ENCODE measurements at regions not wholly inside any gene's neighbourhood (a gene's known extent, or its start where the extent isn't known, plus 50 kb on each side); places are given as distances from the start of the nearest gene placed in this dataset.

DNA sequence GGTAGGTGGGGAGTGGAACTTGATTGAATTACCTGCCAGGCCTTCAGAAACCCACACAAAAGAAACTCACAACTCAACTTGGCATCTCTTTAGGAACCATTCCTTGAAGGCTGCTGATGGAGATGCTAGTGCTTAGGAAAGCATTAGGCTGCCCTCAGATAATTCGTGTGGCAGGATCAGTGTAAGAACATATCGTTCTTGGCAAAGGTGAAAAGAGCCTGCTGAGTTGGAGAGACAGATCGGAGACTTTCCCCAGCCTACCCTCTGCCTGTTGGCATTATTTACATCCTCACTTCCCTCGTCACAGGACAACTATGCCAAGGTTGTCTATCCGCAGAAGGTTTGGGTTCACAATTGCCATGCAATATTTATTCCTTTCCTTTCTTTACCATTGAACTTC lies 120.0 kb upstream of the HS3ST3A1 start:
- TF ChIP-seq, protein P1, sequence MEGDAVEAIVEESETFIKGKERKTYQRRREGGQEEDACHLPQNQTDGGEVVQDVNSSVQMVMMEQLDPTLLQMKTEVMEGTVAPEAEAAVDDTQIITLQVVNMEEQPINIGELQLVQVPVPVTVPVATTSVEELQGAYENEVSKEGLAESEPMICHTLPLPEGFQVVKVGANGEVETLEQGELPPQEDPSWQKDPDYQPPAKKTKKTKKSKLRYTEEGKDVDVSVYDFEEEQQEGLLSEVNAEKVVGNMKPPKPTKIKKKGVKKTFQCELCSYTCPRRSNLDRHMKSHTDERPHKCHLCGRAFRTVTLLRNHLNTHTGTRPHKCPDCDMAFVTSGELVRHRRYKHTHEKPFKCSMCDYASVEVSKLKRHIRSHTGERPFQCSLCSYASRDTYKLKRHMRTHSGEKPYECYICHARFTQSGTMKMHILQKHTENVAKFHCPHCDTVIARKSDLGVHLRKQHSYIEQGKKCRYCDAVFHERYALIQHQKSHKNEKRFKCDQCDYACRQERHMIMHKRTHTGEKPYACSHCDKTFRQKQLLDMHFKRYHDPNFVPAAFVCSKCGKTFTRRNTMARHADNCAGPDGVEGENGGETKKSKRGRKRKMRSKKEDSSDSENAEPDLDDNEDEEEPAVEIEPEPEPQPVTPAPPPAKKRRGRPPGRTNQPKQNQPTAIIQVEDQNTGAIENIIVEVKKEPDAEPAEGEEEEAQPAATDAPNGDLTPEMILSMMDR (IDR thresholded peaks at IDR 0.05; ENCODE audit: low read depth, low read length, missing control alignments), result no peak
- H3K4me3 ChIP-seq (ENCODE audit: low read depth, low read length), result no peak overlapping the region
- DNase-seq (ENCODE audit: low read depth), result no peak

DNA sequence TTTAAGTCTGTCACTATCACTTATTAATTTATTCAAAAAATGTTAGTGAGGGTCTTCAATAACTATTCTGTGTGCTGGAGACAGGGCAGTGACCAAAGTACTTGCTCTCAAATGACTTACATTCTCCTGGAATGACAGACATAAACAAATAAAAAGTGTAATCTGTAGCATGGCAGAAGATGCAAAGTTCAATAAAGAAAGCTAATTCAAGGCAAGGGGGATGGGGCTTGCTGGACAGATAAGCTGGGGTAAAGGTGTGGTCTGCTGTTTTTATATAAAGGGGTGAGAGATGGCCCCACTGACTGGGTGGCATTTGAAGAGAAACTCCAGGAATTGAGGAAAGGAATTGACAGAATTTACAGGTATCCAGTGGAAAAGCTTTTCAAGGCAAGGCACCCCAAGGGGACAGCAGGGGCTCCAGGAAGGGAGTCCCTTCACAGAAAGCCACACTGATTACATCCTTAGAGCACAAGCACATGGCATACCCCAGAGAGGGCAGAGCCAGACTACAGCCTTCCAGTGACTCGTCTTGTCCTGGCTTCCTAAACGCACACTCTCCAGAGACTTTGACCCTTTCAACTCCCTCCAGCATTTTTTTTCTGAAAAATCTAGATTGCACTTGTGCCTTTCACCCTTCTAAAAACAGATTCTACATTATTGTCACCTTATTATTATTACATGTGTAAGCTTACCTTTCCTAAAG lies 123.7 kb upstream of the HS3ST3A1 start:
- DNase-seq (ENCODE audit: low read depth), result no peak
- TF ChIP-seq, protein P1 (IDR thresholded peaks at IDR 0.05; ENCODE audit: low read depth, low read length, missing control alignments), result no peak
- H3K4me3 ChIP-seq (ENCODE audit: low read depth, low read length), result no peak overlapping the region

DNA sequence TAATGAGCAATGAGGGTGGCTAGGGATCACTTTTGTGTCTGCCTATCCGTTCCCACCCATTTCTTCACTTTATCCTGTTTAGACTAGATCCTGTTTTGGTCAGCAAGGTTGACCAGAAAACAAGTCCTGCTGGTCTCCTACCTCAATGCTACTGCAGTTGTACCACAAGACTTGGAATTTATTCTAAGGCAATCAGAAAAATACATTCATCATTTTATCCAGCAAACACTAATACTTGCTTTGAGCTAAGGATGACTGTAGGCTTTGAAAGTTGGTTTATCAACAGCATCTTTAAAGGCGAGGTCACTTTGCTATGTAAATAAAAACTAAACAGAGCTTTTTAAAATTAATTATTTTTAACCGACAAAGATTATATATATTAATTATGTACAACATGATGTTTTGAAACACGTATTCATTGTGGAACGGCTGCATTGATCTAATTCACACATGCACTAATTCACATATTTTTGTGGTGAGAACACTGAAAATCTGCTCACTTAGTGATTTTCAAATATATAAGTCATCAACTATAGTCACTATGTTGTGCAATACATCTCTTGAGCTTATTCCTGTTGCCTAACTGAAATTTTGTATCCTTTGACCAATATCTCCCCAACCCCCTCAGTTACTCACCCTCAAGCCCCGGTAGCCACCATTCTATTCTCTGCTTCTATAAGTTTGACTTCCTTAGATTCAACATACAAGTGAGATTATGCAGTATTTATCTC lies 125.9 kb upstream of the HS3ST3A1 start:
- TF ChIP-seq, protein P1 (IDR thresholded peaks at IDR 0.05; ENCODE audit: low read depth, low read length, missing control alignments), result no peak
- no peak overlapping the region for H3K4me3 ChIP-seq (ENCODE audit: low read depth, low read length)
- DNase-seq (ENCODE audit: low read depth), result no peak

DNA sequence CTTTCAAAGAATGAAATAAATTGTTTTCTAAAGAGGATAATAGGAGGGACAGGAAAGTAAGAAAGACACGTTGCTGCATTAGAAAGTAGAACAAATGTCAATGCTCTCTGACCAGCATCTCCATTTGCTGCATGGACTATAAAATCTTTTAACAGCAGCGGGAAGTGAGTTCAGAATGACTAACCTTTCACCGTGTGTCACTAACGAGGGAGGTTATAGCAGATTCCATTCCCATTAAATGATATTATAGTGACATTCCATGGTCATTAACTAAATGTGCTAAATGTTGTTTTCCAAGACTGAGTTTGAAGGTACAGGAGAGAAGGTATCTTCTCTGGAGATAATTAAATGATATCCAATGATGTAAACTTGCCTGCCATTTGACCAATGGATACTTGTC lies 127.1 kb upstream of the HS3ST3A1 start:
- no peak overlapping the region for H3K4me3 ChIP-seq (ENCODE audit: low read depth, low read length)
- no peak for DNase-seq (ENCODE audit: low read depth)
- TF ChIP-seq, protein P1 (IDR thresholded peaks at IDR 0.05; ENCODE audit: low read depth, low read length, missing control alignments), result no peak

DNA sequence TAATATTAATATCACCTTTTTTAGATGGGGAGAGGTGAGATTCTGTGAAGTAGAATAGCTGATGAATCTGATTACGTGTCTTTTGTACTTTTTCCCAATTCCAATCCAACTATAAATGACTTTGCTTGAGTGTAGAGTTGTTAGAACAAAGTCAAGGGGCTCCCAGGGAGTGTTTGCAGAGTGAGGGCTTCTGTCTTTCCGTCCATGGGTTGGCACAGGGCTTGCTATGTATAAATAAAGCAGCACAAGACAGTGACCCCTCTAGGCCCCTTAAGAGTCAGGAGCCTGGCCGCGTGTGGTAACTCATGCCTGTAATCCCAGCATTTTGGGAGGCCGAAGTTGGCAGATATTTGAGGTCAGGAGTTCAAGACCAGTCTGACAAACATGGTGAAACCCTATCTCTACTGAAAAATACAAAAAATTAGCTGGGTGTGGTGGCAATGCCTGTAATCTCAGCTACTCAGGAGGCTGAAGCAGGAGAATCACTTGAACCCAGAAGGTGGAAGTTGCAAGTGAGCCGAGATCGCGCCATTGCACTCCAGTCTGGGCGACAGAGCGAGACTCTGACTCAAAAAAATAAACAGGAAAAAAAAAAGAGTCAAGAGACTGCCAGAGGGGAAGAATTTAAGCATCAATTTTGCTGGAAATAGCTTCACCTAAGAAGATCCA lies 127.9 kb upstream of the HS3ST3A1 start:
- TF ChIP-seq, protein P1 (IDR thresholded peaks at IDR 0.05; ENCODE audit: low read depth, low read length, missing control alignments), result no peak
- H3K4me3 ChIP-seq (ENCODE audit: low read depth, low read length), result no peak overlapping the region
- no peak for DNase-seq (ENCODE audit: low read depth)

DNA sequence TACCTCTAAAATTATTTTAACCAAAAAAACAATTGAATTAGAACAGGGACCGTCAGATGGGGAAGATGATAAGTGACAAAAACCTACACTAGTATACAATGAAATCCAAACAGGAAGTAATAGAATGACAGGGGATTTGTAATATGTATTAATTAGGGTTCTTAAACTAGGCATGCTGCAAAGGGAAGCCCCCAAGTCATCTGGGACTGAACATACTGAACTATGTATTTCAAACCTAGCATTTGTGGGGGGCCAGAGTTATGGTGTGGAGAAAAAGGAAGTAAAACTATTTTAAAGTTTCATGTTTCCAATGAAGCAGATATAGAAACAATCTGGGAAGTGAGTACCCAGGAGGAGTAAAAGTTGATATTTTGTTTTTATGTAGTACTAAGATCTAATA lies 133.2 kb upstream of the HS3ST3A1 start:
- DNase-seq (ENCODE audit: low read depth), result no peak
- TF ChIP-seq, protein P1 (IDR thresholded peaks at IDR 0.05; ENCODE audit: low read depth, low read length, missing control alignments), result no peak
- H3K4me3 ChIP-seq (ENCODE audit: low read depth, low read length), result no peak overlapping the region
